C1 segment of cervical spinal cord (tissue), 14 donors: ENCODE measurements at regions not wholly inside any gene's neighbourhood (a gene's known extent, or its start where the extent isn't known, plus 50 kb on each side); places are given as distances from the start of the nearest gene placed in this dataset.
"Not testable (repeated sequence)": the region's sequence is repeated elsewhere in the genome, so short reads cannot be mapped to it uniquely, and the experiment has no call there.

Source experiments
- DNase-seq, 14 donors: peaks; one replicate each; lab custom pipeline; 2025; lab: John Stamatoyannopoulos, UW

DNA sequence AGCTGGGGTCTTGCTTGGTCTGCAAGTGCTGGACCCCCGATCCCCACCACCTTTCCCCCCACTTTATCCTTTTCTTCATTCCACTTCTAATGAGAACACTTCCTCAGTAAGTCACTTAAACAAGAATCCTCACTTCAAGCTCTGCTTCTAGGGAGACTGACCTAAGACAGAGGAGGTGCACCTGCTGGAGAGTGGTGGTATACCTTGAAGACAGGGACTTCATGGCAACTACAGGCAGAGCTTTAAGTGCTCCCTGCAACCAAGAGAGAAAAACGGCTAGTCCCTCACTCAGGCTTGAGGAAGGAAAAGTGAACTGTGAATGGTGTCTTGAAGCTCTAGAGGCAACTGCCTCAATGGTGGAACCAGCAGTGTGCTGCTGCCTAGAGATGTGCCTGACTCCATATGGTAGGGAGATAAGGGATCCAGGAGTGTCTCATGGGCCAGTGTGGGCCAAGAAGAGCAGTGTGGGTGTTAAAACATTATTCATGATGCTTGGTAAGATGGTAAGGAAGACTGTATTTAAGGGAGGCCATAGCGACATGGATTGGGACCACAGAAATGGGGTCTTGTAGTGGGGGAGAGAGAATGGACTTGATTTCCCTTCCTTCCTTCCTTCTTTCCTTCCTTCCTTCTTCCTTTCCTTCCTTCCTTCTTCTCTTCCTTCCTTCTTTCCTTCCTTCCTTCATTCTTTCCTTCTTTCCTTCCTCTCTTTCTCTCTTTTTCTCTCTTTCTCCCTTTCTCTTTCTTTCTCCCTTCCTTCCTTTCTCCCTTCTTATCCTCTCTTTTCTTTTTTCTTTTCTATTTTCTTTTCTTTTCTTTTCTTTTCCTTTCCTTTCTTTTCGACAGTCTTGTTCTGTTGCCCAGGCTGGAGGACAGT, 96.2 kb upstream of the NAP1L1 start:
- DNase-seq: no peak

DNA sequence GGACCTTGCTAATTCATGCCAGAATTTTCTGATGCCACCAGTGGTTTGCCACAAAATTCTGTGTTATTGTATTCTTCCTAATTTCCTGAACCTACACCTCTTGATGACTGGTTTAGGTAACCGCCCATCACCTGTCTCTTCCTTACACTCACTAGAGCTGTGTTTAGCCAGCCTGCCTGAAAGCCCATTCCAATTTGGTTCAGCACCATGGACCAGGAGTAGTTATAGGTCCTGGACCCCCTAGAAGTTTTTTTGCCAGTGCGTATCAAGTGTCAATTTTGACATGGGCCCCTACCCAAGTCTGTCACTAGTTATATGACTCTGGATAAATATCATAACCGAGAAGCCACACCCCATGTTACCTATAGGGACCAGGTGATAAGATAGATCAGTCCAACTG, 94.0 kb upstream of the NAP1L1 start:
- DNase-seq: no peak

DNA sequence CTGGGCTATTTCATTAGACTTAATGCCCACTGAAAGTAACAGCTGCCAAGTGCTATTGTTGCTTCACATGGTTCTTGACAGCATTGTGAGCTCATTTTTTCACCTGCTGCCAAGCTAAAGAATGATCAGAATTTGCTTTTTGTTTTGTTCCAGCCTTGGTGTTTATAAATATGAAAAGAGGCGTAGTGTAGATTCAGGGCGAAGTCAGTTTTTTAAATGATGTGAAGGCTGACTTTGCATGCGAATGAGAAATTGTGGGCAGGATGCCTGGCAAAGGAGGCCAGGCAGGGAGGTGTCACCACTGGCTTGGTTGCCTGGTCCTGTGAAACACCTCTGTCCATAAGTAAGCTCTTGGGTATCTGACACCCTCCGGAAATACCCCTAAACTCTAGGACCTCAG, 93.3 kb upstream of the NAP1L1 start:
- no peak for DNase-seq

DNA sequence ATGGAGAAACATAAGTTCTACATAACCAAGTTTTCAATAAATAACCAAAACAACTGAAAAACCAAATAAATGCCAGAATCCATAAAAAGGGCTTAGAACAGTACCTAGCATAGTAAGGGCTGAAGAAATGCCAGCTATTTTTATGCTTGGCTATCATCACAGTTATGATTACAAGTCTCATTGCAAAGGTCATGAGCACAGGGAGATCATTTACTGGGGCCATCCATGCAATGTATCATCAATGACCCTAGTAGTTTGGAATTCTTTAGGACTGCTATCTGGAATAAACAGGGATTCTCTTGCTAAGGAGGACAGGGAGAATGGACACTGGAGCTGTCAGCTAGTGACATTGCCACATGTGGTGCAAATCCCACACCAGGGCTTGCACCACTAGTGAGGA, 92.5 kb upstream of the NAP1L1 start:
- no peak for DNase-seq

DNA sequence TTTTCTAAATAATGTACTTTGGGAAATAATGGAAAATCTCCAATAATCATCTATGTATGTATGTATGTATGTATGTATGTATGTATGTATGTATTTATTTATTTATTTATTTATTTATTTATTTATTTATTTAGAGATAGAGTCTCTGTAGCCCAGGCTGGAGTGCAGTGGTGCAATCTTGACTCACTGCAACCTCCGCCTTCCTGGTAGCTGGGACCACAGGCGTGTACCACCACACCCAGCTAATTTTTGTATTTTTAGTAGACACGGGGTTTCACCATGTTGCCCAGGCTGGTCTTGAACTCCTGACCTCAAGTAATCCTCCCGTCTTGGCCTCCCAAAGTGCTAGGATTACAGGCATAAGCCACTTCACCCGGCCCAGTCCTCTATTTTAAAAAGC, 91.5 kb upstream of the NAP1L1 start:
- not testable (repeated sequence) for DNase-seq

DNA sequence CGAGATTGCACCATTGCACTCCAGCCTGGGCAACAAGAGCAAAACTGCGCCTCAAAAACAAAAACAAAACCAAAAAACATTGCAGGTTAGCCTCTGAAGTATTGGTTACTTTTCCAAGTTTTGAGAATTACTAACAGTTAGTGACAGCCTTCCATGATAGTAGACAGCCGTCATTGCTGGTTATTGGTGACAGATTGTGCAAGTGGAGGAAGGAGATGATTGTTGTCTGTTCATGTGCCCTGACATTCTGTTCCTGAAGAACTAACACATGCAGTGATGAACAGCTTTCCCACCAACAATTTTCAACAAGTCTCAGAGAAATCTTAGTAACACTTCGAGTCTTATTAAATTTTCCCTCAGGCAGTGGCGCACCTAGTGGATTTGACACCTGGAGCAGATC, 89.3 kb upstream of the NAP1L1 start:
- no peak for DNase-seq

DNA sequence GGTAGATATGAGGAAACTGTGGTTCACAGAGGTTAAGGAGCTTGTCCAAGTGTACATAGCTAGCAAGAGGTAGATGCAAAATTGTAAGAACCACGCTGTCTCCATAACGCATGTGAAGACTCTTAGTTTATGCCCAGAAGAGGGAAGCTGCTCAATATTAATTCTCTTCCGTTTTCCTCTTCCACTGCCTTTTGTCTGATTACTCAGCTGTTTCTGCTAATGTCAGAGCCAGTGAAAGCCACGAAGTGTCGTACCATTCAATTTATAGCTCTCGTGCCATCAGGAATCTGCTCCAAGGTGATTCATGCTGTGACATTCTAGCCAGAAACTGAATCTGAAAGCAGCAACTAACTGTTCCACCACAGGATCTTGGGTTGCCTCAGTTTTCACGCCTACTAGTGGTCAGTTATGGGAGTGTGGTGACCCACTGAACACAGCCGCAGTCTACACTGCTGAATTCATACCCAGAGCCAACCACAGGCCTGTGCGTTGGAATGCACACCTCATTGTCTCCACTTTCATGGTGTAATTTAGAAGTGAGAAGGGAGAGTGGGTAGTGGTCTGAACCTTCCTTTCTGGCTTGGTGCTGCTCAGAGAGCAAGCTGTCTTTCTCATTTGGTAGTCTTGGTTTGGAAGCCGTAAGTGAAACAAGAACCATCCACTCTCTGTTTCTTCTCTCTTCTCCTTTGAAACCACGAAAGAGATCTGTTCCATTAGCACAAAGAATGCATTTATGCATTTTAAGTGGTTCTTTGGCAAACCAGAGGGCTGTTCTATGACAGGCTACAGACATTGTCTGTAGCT, 74.2 kb upstream of the NAP1L1 start:
- DNase-seq: peak in 10 of 14 donors; percentile 3 to 59 (median 34)

DNA sequence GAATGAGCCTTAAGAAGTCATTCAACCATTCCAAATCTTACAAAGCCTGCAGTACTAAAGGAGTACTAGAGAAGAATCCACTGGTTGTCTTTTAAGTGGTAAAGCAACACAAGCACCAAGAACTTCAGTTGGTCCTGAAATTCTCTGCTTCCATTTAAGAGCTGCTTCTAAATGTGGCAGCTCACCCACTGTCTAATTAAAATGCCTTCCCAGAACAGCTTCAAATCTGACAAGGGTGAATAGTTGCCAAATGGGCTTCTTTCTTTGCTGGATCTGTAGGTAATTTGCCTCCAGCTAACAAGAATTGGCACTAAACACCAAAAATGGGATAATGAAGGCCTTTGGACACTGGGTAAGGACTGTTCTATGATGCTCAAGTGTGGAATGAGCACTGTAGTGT, 72.2 kb upstream of the NAP1L1 start:
- DNase-seq: no peak

DNA sequence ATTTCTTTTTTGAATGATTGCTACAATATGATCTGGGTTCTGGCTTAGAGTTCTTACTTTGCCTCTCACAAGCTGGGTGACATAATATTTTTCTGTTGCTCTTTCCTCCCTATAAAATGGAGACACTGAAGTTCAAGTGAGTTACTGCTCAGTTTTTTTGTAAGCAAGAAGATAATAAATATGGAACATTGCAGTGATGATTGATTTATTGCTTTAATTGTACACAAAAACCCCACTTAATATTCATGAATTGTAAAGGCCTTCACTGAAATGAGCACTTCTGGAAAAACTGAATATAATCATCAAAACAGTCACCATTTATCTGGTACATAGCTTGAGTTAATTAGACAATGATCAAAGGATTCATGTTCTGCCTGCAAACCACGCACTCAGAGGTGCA, 71.8 kb upstream of the NAP1L1 start:
- DNase-seq: no peak

DNA sequence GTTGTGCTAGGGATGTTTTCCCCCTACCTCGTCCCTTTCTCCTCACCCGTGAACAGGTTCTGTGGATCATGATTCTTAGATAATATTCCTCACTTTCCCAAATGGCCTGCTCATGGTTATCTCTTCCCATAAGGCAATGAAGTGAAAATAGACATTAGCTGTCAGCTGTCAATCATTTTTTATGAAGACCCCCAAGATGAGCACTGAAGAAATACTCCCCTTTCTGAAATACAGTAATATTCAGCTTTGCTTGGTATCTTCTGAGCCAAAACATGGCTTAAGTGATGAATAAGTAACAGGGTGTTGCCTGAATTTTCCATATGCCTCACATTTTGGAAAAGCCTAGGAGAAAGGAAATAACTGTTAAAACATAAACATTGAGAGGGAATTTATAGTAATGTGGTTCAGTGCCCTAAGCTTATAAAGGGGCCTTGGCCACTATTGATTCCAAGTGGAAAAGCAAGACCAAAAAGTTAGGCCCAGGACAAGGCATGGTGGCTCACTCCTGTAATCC, 70.7 kb upstream of the NAP1L1 start:
- DNase-seq: no peak

DNA sequence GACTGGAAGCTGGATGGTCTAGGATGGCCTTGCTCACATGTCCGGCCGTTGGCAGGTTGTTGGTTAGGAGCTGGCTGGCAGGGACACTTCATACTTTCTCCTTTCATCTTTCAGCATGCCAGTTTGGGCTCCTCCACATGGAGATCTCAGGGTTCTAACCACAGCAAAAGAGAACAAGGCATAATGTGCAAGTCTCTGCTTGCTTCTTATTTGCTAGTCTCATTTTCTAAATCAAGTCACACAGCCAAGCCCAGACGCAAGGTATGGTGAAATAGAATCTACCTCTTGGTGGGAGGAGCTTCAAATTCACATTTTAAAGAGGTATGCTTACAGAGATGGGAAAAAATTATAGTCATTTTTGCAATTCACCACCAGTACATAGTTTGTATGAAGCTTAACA, 69.1 kb upstream of the NAP1L1 start:
- DNase-seq: no peak

DNA sequence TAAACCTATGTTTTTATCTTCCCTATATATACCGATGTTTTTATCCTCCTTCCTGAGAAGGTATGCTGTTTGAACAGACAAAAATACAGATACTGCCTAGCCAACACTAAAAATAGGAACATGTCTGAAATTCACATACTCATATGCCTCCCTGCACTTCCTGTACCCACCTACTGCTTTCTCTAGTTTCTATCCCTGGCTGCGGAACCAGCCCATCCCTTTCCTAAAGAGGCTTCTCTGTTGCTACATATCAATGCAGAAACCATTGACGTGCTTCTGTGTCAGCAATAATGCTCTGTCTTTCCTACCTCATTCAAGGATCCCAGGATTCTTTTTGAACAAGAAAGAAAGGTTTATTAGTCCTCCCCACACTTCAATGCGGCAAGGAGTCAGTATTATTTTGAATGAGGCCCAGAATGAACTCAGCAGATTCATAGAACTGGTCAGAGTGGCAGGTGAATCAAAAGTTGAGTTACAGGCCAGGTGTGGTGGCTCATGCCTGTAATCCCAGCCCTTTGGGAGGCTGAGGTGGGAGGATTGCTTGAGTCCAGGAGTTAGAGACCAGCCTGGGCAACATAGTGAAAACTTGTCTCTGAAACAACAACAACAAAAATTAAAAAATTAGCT, 67.8 kb upstream of the NAP1L1 start:
- DNase-seq: no peak

DNA sequence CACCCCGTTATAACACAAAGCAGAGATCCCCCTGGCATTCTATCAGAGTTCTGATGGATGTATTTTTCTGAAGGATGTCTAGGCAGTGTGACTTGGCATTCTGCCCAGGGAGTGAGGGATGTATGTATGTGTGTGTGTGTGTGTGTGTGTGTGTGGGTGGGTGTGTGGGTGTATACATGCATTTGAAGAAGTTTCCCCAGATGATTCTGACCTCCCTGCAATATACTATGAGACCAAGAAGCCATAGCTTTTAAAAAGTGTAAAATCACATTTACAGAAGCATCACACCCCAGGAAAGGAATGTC, 59.7 kb upstream of the NAP1L1 start:
- no peak for DNase-seq

DNA sequence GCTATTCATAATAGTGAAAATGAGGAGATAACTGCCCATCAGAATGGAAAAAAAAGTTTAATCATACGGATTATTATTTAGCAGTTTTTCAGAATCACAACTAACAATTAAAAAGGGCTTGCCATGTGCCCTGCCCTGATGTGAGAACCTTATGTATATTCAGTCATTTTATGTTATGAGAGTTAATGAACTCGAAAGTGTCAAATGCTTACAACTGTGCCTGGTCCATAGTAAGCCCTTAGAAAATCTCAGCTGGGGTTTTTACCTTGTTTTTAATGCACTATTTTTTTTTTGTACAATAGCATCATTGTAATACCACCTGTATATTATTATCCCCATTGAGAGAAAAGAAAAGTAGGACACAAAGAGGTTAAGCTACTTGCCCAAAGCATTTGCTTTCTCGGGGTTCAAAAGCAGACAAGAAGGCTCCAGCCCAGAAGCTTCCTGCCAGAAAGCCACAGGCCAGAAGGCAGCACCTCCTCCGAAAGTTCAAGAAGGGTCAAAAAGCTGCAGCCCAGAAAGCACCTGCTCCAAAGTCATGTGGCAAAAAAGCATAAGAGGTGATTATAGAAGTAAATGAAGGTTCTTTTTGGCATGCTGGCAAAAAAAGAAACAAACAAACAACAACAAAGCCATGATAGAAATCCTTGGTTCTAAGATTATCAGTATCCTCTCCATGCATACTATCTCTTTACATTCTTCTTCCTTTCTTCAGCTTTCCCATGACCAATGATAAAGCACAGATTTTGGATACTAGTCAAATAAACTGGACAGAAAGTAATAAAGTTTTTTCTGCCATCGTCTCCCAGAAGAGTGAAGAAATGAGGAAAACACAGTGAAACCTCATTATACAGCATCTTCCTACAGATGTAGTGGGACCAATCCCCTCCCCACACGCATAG, 59.1 kb upstream of the NAP1L1 start:
- DNase-seq: no peak

DNA sequence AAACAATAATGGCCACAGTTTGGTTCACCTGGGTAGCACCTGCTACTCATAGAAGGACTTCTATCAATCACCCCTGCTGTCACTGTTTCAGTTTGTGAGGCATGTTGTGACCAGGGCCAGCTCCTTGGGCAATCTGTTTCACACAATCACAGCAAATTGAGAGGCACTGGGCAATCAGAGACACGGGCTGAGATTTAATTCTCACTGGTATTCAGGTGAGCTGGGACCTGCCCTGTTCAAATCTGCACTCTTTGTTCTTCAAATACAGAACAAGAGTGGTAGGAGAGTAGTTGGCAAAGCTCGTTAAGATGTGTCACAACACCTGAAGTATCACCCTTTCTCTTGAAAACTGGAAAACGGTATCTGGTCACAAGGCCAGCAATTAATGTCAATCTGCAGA, 57.8 kb upstream of the NAP1L1 start:
- DNase-seq: no peak

DNA sequence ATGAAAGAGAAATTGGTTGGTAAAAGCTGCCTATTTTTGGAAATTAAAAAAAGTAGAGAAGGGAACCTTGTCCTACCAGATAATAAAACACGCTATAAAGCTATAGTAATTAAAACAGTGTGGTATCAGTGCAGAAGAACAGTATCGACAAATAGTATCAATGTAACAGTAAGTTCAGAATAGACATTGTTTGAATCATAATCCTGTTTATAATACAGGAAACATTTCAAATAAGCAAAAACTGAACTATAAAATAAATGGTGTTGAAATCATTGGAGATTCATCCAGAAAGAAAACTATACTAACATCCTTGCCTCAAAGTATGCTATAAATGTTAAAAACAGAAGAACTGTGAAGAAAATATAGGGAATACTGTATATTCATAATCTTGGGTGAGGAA, 54.2 kb upstream of the NAP1L1 start:
- DNase-seq: no peak

DNA sequence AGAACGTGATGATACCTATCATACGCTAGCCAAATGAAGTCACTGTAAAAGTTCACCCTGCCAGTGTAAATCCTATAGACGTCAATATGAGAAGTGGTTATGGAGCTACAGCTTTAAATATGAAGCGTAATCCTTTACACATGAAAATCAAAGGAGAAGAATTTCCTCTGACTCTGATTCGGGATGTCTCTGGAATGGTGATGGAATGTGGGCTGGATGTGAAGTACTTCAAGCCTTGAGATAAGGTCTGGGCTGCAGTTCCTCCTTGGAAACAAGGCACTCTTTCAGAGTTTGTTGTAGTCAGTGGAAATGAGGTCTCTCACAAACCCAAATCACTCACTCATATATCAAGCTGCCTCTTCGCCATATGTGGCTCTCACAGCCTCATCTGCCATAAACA, 53.1 kb upstream of the NAP1L1 start:
- no peak for DNase-seq

DNA sequence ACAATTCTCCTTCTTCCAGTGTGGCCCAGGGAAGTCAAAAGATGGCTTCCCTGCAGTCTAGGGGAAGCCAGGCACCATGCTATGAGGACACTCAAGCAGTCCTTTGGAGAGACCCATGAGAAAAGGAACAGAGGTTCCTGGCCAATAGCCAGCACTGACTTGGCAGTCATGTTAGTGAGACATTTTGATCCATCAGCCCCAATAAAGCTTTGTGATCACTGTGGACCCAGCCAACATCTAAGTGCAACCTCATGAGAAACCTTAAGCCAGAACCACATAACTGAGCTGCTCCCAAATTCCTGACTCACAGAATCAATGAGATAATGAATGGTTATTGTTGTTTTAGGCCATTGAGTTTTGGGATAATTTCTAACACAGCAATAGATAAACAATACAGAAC, 51.0 kb upstream of the NAP1L1 start:
- no peak for DNase-seq
